ENCODE measurements at regions not wholly inside any gene's neighbourhood (a gene's known extent, or its start where the extent isn't known, plus 50 kb on each side); places are given as distances from the start of the nearest gene placed in this dataset.

DNA sequence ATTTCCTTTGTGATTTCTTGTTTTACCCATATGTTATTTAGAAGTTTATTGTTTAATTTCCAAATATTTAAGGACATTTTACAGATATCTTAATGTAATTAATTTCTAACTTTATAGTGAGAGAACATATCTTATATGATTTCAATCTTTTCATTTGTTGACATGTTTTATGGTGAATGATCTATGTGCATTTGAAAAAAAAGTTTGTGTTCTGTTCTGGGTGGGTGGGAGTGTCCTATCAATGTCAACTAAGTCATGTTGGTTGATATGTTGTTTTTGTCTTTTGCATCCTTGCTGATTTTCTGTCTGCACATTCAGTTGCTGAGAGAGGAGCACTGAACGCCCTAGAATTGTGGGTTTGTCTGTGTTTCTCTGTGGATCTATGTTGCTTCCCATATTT, 50.3 kb upstream of the CBFA2T3 start:
- no peak for DNase-seq (ENCODE audit: low read depth)

- peak; percentile 41 for DNase-seq (ENCODE audit: low read depth)
These were observed 55.0 kb upstream of the CBFA2T3 start for GRCh38 chr16:89031715-89032659.

DNA sequence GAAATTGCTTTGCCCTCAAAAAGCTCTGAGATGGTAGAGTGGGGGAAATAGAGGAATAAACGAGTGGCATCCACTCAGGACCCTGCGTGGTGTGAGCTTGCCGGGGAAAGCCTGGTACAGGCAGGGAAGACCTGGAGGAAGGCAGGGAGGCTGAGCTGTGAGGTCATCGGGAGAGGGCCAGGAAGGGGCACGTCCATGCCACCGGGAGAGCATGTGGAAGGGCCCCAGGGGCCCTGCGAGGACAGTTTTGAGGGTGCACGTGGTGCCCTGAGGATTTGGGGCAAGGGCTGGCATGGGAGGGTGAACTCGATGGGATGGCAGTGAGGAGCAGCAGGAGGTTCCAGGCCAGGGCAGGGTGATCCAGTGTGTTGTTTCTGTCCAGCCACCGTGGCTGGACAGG, 56.3 kb upstream of the CBFA2T3 start:
- no peak for DNase-seq (ENCODE audit: low read depth)

DNA sequence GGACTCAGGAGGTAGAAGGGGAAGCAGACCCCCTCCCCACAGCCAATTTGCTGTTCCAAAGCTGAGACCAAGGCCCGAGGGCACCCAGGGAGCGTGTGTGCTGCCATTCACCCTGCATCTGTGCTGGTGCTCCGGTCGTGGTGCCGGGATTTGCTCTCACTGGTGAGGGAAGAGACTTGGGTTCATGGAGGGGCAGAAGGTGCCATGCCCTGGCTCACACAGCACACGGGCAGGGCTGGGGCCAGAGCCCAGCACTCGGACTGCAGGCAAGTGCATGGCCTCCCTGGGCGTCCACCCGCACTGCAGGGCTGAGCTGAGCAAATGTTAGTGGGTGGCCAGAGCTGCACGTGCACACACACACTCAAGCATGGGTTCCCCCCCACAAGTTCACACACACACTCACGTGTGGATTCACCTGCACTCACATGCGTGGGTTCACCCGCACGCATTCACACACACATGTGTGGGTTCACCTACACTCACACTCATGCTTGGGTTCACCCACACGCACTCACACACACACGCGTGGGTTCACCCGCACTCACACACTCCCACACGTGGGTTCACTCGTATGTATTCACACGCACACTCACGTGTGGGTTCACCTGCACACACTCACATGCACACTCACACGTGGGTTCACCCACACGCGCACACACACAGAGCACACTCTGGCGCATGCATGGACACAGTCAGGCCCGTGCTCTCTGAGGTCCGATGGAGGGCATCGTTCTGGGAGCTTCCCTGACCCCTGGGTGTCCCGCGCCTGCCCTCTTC, 57.0 kb upstream of the CBFA2T3 start:
- DNase-seq (ENCODE audit: low read depth), result no peak

DNA sequence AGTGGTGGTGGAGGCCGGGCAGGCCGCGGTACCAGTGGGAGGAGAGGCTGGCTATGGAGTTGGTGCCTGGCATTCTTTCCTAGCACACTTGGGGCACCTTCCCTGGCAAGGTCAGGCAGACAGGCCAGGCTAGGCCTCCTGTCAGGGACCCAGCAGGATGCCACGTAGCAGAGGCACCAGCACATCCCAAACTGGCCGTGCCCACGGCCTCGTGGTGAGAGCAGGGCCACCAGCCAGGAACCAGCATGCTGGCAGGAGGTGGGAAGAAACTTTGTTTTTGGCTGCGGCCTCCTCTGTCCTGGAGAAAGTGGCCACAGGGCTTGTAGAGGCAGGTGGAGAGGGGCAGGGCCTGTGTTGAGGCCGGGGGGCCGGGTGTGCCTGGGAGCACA, 57.6 kb upstream of the CBFA2T3 start:
- DNase-seq (ENCODE audit: low read depth), result no peak

DNA sequence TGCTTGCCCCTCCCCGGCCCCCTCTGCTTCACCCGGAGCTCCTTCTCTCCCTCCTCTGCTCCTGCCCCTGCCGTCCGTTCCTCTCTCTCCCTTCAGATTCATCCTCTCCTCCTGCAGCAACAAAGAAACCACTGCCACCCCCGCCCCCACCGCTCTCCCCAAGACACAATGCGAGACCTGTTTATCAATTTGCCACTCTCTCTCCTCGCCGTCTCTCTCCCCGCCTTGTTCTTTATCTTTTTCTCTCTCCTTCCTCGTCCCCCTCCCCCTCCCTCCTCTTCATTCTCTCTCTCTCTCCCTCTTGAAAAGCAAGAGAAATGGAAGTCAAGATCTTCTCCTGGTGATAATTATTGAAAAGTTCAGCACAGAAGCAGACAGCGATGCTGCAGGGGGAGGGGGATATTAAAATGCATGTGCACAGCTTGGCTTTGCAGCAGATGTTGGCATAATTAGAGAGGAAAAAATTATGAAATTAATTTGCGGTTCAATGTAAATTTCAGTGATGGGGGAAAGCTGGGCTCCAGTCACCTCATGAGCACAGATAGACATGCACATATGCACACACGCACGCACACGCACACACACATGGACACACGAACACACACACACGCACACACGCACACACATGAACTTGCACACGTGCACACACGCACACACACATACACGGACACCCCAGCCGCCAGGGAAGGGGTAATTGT, 58.1 kb upstream of the CBFA2T3 start:
- no peak for DNase-seq (ENCODE audit: low read depth)

DNA sequence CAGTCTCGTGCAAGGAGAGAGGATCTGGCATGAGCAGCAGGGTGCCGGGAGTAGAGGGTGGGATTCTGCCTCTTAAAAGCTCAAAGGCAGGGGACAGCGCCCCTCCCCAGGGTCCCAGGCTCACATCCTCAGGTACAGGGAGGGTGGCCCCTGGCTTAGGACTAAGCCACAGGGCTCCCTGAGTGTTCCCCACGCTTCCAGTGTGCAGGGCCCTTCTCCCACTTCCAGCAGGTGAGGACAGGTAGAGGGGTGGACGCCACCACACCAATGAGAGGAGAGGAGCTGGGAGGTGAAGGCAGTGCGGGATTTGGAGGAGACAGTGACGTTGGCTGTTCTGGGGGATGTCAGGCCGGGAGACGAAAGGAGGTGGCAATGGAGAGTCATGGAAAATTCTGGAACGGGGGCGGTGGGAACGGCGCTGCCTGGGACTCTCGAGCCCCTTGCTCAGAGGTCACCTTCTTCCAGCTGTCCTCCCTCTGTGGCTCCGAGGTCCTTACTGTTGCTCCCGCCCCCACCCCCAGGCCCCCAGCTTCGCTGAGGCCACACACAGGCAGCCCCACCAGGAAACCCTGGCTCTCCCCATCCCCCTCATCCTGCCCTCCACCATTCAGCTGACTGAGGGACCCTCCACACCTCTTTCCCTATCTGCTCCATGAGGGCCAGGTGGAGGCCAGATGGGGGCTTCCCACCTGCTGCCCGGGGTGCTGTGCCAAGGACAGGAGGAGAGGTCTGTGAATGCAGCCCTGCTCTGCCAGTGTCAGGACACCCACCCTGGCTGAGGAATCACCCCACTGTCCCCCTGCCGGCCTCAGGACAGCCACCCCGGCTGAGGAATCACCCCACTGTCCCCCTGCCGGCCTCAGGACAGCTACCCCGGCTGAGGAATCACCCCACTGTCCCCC, 57.7 kb upstream of the ACSF3 start:
- DNase-seq (ENCODE audit: low read depth), result no peak

DNA sequence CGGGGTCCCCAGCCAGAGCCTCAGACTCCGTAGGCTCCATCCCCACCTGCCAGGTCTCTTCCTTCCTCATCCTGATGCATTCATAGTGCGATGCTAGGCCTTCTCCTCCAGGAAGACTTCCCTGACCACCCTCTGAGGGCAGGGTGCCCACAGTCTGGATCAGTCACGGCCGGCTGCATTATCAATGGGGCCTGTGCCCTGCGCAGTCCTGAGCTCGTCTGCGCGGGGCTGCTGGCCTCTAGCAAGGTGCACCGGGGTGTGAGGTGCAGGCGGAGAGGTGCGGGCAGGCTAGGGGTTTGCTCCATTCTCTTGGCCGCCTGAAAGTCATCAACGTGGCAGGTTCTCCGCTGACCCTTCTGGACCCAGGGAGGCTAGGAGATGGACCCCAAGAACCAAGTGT, 56.9 kb upstream of the ACSF3 start:
- no peak for DNase-seq (ENCODE audit: low read depth)

- DNase-seq (ENCODE audit: low read depth), result no peak
These were observed 56.1 kb upstream of the ACSF3 start for GRCh38 chr16:89037261-89038152.

DNA sequence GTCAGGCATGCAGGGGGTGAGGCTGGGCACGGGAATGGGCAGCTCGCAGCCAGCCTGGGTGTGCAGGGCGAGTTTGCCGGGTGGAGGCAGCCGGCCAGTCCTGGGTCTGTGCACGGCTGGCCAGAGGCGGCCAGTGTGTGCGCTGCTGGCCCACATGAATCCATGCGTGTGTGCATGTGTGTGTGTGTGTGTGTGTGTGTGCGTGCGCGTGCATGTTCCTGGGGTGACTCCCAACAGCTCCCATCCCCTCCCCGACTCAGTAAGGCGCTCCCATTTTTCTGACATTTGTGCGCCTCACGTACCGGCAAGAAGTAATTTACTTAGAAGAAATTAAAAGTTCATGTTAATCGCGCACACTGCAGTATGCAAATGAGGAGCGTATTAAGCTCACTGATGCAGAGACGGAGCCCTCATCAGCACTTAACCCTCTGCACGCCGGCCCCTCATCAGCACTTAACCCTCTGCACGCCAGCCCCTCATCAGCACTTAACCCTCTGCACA, 55.4 kb upstream of the ACSF3 start:
- DNase-seq (ENCODE audit: low read depth), result no peak

- no peak for DNase-seq (ENCODE audit: low read depth)
These were observed 54.6 kb upstream of the ACSF3 start for GRCh38 chr16:89038811-89039735.

DNA sequence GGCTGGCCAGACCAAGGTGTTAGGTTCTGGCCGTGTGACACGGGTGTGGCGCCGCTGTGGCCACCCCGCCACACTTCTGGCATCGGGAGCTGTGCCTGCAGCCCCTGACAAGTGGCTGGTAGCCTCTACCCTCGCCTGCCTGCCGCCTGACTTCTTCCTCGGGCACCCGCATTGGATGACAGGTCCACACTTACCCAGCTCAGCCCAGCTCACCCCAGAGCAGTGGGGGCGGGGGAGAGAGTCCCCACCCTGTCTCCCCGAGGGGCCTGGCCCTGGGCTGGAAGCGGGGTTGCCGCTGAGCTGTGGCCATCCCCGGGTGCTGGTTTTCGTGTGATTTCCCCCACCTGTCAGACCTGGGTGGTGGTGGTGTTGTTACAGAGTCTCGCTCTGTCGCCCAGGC, 53.9 kb upstream of the ACSF3 start:
- no peak for DNase-seq (ENCODE audit: low read depth)

DNA sequence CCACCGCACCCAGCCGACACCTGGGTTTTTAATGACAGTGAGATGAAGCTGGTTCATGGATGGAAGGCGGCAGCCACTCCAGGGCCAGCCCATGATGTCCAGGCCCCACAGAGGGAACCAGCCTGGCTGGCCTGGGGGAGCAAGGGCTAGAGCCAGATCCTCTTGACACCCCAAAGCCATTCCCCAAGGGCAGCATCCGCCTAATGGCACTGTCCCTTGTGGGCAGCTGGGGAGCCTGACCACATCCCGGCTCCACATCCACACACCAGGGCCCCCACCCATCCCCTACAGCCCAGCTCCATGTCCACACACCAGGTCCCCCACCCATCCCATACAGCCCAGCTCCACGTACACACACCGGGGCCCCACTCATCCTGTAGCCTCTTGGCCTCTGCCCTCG, 53.3 kb upstream of the ACSF3 start:
- DNase-seq (ENCODE audit: low read depth), result no peak

DNA sequence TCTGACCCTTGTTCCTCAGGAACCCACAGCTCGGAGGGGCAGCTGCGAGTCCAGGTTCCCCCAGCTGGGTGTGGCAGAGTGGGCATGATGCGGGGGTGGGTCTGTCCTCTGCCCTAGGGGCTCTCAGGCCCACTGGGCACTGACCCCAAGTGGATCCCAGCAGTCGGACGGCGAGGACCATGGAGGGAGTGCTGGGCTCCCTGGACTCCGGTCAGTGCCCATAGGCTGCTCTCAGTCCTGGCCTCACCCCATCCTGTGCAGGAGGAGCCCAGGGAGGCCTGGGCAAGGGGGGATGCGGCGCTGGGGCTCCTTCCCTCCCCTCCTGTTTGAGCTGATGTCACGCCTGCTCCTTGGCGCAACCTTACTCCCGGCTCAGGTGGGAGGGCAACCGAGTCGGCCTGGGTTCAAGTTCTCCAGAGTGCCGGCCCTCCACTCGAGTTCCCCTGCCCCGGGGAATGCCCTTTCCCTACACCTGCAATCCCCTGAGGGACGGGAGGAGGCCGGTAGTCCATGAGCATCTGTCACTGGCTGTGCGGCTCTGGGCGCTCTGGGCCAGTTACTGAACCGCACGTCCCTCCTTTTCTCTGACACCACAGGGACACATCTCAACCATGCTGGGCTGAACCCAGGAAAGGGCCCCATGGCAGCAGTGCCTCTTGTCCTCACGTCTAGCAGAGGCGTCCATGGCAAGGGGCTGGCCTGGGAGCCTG, 52.6 kb upstream of the ACSF3 start:
- DNase-seq (ENCODE audit: low read depth), result no peak

DNA sequence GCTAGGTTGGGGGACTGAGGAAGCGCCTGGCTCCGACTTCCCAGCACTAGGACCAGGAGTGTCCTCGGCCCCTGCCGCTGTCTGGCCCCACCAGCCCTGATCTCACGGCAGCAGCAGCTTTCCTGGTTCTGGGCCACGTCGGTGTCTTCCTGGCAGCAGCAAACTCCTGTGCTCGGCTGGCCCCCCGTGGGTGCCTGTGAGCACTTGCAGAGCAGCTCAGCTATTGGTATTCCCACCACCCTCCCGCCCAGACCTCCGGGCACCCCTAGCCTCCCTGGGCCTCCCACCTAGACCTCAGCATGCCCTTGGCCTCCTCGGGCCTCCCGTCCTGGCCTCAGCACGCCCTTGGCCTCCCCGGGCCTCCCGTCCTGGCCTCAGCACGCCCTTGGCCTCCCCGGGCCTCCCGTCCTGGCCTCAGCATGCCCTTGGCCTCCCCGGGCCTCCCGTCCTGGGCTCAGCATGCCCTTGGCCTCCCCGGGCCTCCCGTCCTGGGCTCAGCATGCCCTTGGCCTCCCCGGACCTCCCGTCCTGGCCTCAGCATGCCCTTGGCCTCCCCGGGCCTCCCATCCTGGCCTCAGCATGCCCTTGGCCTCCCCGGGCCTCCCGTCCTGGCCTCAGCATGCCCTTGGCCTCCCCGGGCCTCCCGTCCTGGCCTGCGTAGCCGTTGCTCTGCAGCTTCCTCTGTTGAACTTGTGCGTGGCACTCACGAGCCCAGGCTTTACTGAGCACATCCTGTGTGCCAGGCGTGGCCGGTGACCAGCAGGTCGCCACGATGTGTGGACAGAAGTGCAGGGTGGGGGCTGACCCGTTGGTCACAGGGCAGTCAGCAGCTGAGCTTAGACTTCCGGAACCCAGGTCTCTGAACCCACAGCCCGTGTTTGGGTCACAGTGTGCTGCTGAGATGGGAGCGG, 51.8 kb upstream of the ACSF3 start:
- no peak for DNase-seq (ENCODE audit: low read depth)

GRCh38 chr16:89042711-89043551, 50.7 kb upstream of the ACSF3 start:
- DNase-seq (ENCODE audit: low read depth), result no peak
